Neural cell (in vitro differentiated cells): ENCODE measurements at regions not wholly inside any gene's neighbourhood (a gene's known extent, or its start where the extent isn't known, plus 50 kb on each side); places are given as distances from the start of the nearest gene placed in this dataset.

Experiments
- CTCF ChIP-seq: fragments of 450-650 bp; IDR thresholded peaks from 2 replicates; pipeline ENCODE4 v1.5.1; 2014; ENCODE audit warnings: antibody characterized with exemption, mild to moderate bottlenecking, moderate library complexity; ENCODE audit not compliant: poor library complexity, severe bottlenecking
- EP300 ChIP-seq: fragments of 450-650 bp; conservative IDR thresholded peaks from 2 replicates; pipeline ENCODE4 v1.6.1; 2014; ENCODE audit warnings: antibody characterized with exemption, mild to moderate bottlenecking, moderate library complexity; ENCODE audit not compliant: poor library complexity, severe bottlenecking
- MXI1 ChIP-seq: fragments of 450-650 bp; conservative IDR thresholded peaks from 2 replicates; pipeline ENCODE4 v1.6.1; 2014; ENCODE audit warnings: antibody characterized with exemption, mild to moderate bottlenecking; ENCODE audit not compliant: poor library complexity, severe bottlenecking
- REST ChIP-seq: IDR thresholded peaks from 2 replicates; pipeline ENCODE4 v1.6.1; 2012; ENCODE audit warnings: borderline replicate concordance
- SMC3 ChIP-seq: fragments of 450-650 bp; conservative IDR thresholded peaks from 2 replicates; pipeline ENCODE4 v1.6.1; 2014; ENCODE audit warnings: antibody characterized with exemption, mild to moderate bottlenecking, moderate library complexity; ENCODE audit not compliant: poor library complexity

GRCh38 chr2:75278314-75278713 is 79.0 kb upstream of the TACR1 start:
- TF ChIP-seq CTCF (no peak), SMC3 (no peak), MXI1 (no peak), EP300 (no peak), REST (no peak)
